SK-N-MC (cell line): ENCODE measurements at regions not wholly inside any gene's neighbourhood (a gene's known extent, or its start where the extent isn't known, plus 50 kb on each side); places are given as distances from the start of the nearest gene placed in this dataset.

Experiments used
- EZH2 ChIP-seq: fragments of 200-600 bp; sonication (generic); IDR thresholded peaks from one replicate; pipeline ENCODE4 v1.6.1; 2017; ENCODE audit warnings: antibody characterized with exemption
- FOXP2 ChIP-seq: optimal IDR thresholded peaks from 2 replicates; pipeline ENCODE3; 2011; ENCODE audit warnings: mild to moderate bottlenecking, moderate library complexity; ENCODE audit not compliant: insufficient read depth; ENCODE audit errors: extremely low read length, control extremely low read depth
- POLR2AphosphoS5 ChIP-seq: IDR thresholded peaks from 2 replicates; pipeline ENCODE4 v1.6.1; 2012; ENCODE audit warnings: mild to moderate bottlenecking, low read depth, low read length, borderline replicate concordance

DNA sequence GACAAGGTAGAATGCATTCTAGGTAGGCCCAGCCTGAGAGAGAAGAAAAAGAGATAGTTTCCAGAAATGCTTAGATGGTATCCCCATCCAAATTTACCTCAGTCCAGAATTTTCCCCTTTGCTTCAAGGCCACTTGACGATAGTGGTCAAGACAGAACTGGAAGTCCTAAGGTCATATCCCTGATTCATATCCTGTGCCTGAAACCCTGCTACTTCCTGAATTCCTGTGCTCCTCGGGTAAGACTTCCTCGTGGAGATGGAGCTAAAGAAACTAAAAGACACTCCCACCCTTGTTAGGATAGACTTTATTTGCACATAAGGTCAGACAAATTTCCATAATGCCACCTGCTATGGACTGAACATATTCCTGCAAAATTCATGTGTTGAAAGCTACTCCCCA, 175.9 kb downstream of the EVX1 start:
- TF ChIP-seq POLR2AphosphoS5 (no peak), EZH2 (no peak), FOXP2 (no peak)
